Left ventricle myocardium inferior (tissue), 1 donor: ENCODE measurements at regions not wholly inside any gene's neighbourhood (a gene's known extent, or its start where the extent isn't known, plus 50 kb on each side); places are given as distances from the start of the nearest gene placed in this dataset.

Source experiments
- DNase-seq: peaks from one replicate; pipeline ENCODE4 v3.0.0-alpha.2; 2020
- H3K27ac ChIP-seq: fragments of 200-600 bp; replicated peaks from 2 replicates; pipeline ENCODE4 v1.8.0; 2021
- H3K27me3 ChIP-seq: fragments of 200-600 bp; 2 replicates; pipeline ENCODE4 v1.8.0; 2021; ENCODE audit warnings: low read depth
- H3K36me3 ChIP-seq: fragments of 200-600 bp; 2 replicates; pipeline ENCODE4 v1.8.0; 2021
- H3K4me1 ChIP-seq: fragments of 200-600 bp; 2 replicates; pipeline ENCODE4 v1.8.0; 2021
- H3K4me3 ChIP-seq: fragments of 200-600 bp; 2 replicates; pipeline ENCODE4 v1.8.0; 2021; ENCODE audit warnings: mild to moderate bottlenecking, moderate library complexity
- H3K9me3 ChIP-seq: fragments of 200-600 bp; replicated peaks from 2 replicates; pipeline ENCODE4 v1.8.0; 2021
- CTCF ChIP-seq: fragments of 200-600 bp; IDR thresholded peaks from 2 replicates; pipeline ENCODE4 v1.8.0; 2021; ENCODE audit warnings: antibody characterized with exemption, mild to moderate bottlenecking, borderline replicate concordance
- intact Hi-C: fragments of 100-400 bp; cut with micrococcal nuclease; formaldehyde crosslinking; loops from one replicate; pipeline ENCODE4 v1.11.0; 2022
- donor health status: DM: no; HTN: yes; CAD: no; lungs with severe emphysema.

GRCh38 chr1:199264911-199265310 is 626.1 kb downstream of the PTPRC start:
- no peak for TF ChIP-seq CTCF
- Histone ChIP-seq H3K9me3 (no peaks in the 10 kb centered on the region), H3K4me3 (no peak overlapping the region), H3K27ac (no peak overlapping the region), H3K4me1 (no peaks in the 10 kb centered on the region), H3K36me3 (no peaks in the 10 kb centered on the region), H3K27me3 (no peaks in the 10 kb centered on the region)
- DNase-seq = no peak
- intact Hi-C loops = no loop called here

GRCh38 chr1:199265319-199265718 is 626.5 kb downstream of the PTPRC start:
- DNase-seq = no peak
- Histone ChIP-seq H3K4me3 (no peak overlapping the region), H3K9me3 (no peaks in the 10 kb centered on the region), H3K4me1 (no peaks in the 10 kb centered on the region), H3K36me3 (no peaks in the 10 kb centered on the region), H3K27ac (no peak overlapping the region), H3K27me3 (no peaks in the 10 kb centered on the region)
- intact Hi-C loops = no loop called here
- no peak for TF ChIP-seq CTCF

- no peak for TF ChIP-seq CTCF
- Histone ChIP-seq H3K27ac (no peak overlapping the region), H3K4me3 (no peak overlapping the region), H3K36me3 (no peaks in the 10 kb centered on the region), H3K9me3 (no peaks in the 10 kb centered on the region), H3K4me1 (peaks cover 10% of the 10 kb centered on the region), H3K27me3 (no peaks in the 10 kb centered on the region)
- intact Hi-C loops = no loop called here
- no peak for DNase-seq
These were observed 630.4 kb downstream of the PTPRC start for GRCh38 chr1:199269241-199269640.

- Histone ChIP-seq H3K4me1 (peaks cover 10% of the 10 kb centered on the region), H3K27me3 (no peaks in the 10 kb centered on the region), H3K27ac (no peak overlapping the region), H3K36me3 (no peaks in the 10 kb centered on the region), H3K9me3 (no peaks in the 10 kb centered on the region), H3K4me3 (no peak overlapping the region)
- TF ChIP-seq CTCF = no peak
- intact Hi-C loops = no loop called here
- no peak for DNase-seq
These were observed 633.3 kb downstream of the PTPRC start for GRCh38 chr1:199272139-199272544.

- Histone ChIP-seq H3K27me3 (no peaks in the 10 kb centered on the region), H3K36me3 (no peaks in the 10 kb centered on the region), H3K27ac (no peak overlapping the region), H3K9me3 (no peaks in the 10 kb centered on the region), H3K4me3 (no peak overlapping the region), H3K4me1 (peaks cover 10% of the 10 kb centered on the region)
- TF ChIP-seq CTCF = no peak
- intact Hi-C loops = no loop called here
- no peak for DNase-seq
These were observed 633.8 kb downstream of the PTPRC start for GRCh38 chr1:199272628-199273086.
